Activated T-helper 1 cell treated with anti-CD3 and anti-CD28 coated beads, Interleukin-12 subunit alpha, Interleukin-12 subunit beta, Interleukin-2, Interleukin-4 antibody, amounts not matched to agents 30 ng/mL and 10 ng/mL and 1 ng/mL, durations not matched to agents 14 hours and 24 hours and 36 hours (primary cell): ENCODE measurements at regions not wholly inside any gene's neighbourhood (a gene's known extent, or its start where the extent isn't known, plus 50 kb on each side); places are given as distances from the start of the nearest gene placed in this dataset.

Experiments used
- DNase-seq: peaks from one replicate; pipeline ENCODE4 v3.0.0; 2021; ENCODE audit warnings: low spot score
- H3K27ac Mint-ChIP-seq: one replicate; pipeline ENCODE4 v1.8.0; 2021; ENCODE audit warnings: mild to moderate bottlenecking, mixed read lengths
- H3K27me3 Mint-ChIP-seq: one replicate; pipeline ENCODE4 v1.8.0; 2022; ENCODE audit warnings: mild to moderate bottlenecking, moderate library complexity, mixed read lengths; ENCODE audit not compliant: insufficient read depth
- H3K36me3 Mint-ChIP-seq: one replicate; pipeline ENCODE4 v1.8.0; 2021; ENCODE audit warnings: low read depth, mixed read lengths
- H3K4me1 Mint-ChIP-seq: one replicate; pipeline ENCODE4 v1.8.0; 2021; ENCODE audit warnings: low read depth, mixed read lengths
- H3K4me3 Mint-ChIP-seq: one replicate; pipeline ENCODE4 v1.8.0; 2021; ENCODE audit warnings: mild to moderate bottlenecking, moderate library complexity, mixed read lengths
- H3K9me3 Mint-ChIP-seq: one replicate; pipeline ENCODE4 v1.8.0; 2021; ENCODE audit warnings: mixed read lengths
- intact Hi-C: fragments of 100-400 bp; cut with micrococcal nuclease; formaldehyde crosslinking; loops from one replicate; pipeline ENCODE4 v1.15.1; 2024

DNA sequence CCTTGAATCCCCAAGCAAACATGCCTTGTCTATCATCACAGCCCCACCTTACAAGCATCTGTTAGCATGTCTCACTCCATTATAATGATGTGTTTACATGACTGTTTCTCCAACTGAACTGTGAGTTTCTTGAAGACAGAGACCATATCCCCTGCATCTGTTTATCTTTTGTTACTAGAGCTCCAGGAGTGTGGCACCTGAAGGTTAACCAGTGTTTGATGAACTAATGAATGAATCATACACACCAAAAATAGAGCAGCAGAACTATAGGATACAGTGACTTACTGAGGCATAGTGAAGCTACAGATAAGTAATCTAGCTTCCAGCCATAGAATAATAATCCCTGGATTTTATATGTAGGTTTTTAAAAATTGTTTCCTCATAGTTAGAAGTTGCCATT is 331.0 kb downstream of the PCDH7 start:
- Mint-ChIP-seq H3K27me3 (no peaks in the 10 kb centered on the region), H3K4me1 (no peaks in the 10 kb centered on the region), H3K27ac (no peak overlapping the region), H3K4me3 (no peak overlapping the region), H3K36me3 (no peaks in the 10 kb centered on the region), H3K9me3 (no peaks in the 10 kb centered on the region)
- intact Hi-C loops, result no loop called here
- DNase-seq, result no peak

DNA sequence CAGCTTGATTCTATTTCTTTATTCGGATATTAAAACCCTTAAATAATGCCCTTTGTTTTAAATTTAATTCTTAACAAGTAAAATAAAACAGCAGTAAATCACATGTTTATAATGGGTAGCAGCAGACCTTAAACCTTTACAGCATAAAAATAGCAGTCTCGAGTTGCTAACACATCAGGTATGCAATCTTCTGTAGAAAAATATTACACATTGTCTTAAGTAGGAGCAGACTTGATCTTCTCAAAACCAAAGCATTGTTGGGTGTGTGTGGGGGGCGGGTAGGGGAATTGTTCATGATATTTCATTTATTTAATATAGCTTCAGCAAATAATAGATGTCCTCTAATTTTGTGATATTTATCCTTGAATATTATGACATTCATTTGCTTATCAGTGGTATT is 331.4 kb downstream of the PCDH7 start:
- Mint-ChIP-seq H3K4me1 (no peaks in the 10 kb centered on the region), H3K27ac (no peak overlapping the region), H3K36me3 (no peaks in the 10 kb centered on the region), H3K27me3 (no peaks in the 10 kb centered on the region), H3K4me3 (no peak overlapping the region), H3K9me3 (no peaks in the 10 kb centered on the region)
- intact Hi-C loops, result no loop called here
- no peak for DNase-seq

DNA sequence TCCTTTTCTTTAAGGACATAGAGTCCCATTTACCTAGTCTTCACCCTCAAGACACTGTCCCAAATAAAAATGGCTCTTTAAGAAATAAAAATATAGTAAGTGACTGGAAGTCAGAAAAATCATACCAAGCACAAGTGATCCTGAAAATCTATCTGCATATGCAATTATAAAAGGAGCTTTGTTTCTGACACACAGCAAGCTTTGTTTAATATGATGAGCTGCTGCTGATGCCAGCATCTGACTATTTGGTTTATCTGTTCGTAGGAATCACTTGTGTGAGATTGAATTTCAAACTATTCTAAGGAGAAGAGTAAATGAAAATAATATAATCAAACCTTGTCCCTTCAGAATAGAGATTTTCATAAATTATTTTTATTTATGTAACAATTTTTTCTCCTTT is 332.4 kb downstream of the PCDH7 start:
- Mint-ChIP-seq H3K36me3 (no peaks in the 10 kb centered on the region), H3K4me1 (no peaks in the 10 kb centered on the region), H3K27me3 (no peaks in the 10 kb centered on the region), H3K4me3 (no peak overlapping the region), H3K27ac (no peak overlapping the region), H3K9me3 (no peaks in the 10 kb centered on the region)
- no peak for DNase-seq
- intact Hi-C loops, result no loop called here

DNA sequence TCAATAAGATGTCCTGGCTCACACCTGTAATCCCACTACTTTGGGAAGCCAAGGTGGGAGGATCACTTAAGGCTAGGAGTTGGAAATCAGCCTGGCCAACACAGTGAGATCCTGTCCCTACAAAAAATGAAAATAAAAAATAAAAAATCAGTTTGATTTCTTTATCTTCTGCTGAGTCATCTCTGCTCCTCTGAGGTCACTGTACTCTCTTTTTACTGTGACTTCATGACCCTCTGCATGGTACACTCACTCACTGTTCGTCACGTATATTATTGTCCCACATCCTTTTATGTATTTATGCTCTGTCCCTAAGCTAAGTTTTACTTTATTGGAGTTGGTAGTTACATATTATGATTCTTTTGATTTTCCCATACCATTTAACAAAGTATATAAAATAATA is 333.3 kb downstream of the PCDH7 start:
- Mint-ChIP-seq H3K9me3 (no peaks in the 10 kb centered on the region), H3K4me1 (no peaks in the 10 kb centered on the region), H3K27ac (no peak overlapping the region), H3K27me3 (no peaks in the 10 kb centered on the region), H3K36me3 (no peaks in the 10 kb centered on the region), H3K4me3 (no peak overlapping the region)
- DNase-seq, result no peak
- intact Hi-C loops, result no loop called here

DNA sequence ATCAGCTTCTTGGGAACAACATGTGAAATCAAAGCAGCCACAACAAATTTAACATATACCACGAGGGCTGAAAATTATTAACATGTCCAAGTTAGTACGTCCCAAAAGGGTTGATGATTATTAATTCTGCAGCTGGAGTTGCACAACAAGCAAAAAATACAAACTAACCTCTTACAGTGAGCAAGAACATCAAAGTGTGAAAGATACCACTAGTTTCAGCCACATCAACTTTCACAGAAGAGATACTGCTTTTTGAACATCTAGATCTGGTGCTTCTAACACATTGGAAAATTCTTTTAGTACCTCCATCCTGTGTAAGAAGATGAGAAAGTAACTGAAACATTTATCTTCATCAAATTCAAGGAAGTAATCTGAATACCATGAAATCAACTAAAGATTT is 334.1 kb downstream of the PCDH7 start:
- Mint-ChIP-seq H3K27me3 (no peaks in the 10 kb centered on the region), H3K36me3 (no peaks in the 10 kb centered on the region), H3K4me1 (no peaks in the 10 kb centered on the region), H3K27ac (no peak overlapping the region), H3K9me3 (no peaks in the 10 kb centered on the region), H3K4me3 (no peak overlapping the region)
- DNase-seq, result no peak
- intact Hi-C loops, result no loop called here

DNA sequence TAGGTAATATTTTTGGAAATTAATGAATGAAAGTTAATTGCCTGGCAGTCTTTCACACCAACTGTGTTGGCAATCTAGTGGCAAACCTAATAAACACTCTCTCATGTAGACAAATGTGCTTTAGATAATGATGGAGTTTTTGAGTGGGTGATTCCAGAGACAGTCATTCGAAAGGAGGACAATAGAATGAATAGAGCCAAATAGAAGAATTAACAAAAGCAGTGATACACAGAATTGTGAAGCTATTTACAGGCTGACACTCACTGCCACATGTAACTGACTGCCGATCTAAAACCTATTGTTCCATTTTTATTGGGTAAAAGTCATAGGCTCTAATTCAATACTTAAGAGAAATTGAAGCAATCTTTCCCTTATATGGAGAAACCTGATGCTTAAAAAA is 338.5 kb downstream of the PCDH7 start:
- Mint-ChIP-seq H3K27me3 (no peaks in the 10 kb centered on the region), H3K27ac (no peak overlapping the region), H3K4me1 (no peaks in the 10 kb centered on the region), H3K36me3 (no peaks in the 10 kb centered on the region), H3K4me3 (no peak overlapping the region), H3K9me3 (no peaks in the 10 kb centered on the region)
- no peak for DNase-seq
- intact Hi-C loops, result no loop called here

DNA sequence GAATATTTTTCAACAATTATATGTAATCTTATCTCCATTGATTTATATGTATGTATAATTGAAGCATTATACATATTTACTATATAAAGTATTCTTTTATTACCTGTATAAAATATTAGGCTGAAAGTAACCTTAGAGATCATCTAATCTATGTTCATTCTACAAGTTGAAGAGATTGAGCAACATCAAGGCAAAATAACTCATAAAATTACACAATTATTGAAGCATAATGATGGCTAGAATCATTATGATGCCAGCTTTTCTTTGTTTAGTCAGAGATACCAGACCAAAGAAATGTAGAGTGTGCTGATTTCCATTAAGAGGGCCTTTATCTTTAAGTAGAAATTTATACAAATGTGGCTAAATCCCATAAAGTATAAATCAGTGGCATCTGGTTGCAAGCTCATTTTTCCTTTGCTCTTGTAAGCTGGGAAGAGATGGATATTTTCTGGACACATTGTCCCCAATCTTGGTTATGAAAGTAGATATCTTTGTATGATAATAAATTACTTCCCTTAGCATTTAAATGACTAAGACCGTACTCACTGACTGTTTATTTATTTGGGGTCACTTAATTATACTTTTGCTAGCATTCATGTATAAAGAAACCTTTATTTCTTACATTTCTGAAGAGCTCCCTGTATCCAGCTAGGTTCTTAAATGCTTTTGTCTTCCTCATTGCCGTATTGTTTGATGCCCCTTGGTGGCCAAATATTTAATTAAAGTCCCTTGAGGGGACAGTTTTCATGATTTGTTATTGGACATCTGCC is 339.8 kb downstream of the PCDH7 start:
- Mint-ChIP-seq H3K9me3 (no peaks in the 10 kb centered on the region), H3K27ac (no peak overlapping the region), H3K36me3 (no peaks in the 10 kb centered on the region), H3K4me1 (no peaks in the 10 kb centered on the region), H3K27me3 (no peaks in the 10 kb centered on the region), H3K4me3 (no peak overlapping the region)
- intact Hi-C loops, result no loop called here
- no peak for DNase-seq

DNA sequence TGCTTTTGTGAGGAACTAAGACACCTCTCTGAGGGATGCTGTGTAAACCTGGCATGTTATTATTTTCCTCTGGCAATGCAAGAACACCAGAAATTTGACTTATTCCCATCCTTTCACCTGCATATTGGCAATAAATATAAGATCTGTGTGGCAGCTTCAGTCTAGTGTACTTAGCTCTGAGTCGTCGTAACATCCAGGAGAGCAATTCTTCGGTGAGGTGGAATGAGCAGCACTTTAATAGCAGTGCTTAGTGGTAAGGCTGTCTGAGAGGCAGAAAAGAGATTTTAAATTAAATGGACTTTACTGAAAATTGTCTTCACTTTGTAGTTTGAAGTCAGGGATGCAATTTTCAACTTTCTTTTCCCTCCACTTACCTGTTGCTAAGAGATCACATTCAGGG is 344.9 kb downstream of the PCDH7 start:
- Mint-ChIP-seq H3K27me3 (no peaks in the 10 kb centered on the region), H3K36me3 (no peaks in the 10 kb centered on the region), H3K9me3 (peaks cover 6% of the 10 kb centered on the region), H3K4me1 (no peaks in the 10 kb centered on the region), H3K4me3 (no peak overlapping the region), H3K27ac (no peak overlapping the region)
- intact Hi-C loops, result no loop called here
- DNase-seq, result no peak

DNA sequence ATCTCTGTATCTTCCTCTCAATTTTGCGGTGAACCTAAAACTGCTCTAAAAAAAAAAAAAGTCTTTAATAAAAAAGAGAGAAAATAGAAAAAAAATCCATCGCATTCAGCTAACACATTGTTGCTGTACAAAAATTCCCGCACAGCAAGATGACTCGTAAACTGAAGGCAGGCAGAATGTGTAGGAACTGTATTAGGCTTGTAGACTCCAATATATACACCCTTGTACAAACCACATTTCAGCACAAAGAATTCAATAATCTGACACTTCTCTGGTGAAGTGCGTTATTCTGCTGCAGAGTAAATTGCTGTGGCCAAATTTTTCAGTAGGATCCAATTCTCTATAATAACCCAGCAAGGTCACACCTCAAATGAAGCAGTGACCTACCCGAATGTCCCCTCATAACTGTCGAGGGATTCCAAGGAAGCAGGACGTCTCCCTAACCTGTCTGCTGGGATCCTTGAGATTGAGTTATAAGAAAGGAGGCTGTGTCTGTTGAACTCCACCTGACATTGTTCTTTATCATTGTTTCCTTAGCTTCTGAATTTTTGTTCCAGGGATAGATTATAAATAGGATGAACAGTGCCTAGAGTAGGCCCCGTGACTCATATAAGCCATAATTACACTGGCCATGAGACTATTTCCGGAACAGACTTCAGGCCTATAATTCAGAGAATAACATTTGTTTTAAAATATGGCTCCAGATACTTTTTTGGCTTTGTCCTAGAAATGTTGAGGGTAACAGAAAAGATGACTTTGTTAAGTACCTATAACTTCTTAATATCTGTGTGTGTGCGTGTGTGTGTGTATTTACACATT is 348.3 kb downstream of the PCDH7 start:
- Mint-ChIP-seq H3K27me3 (no peaks in the 10 kb centered on the region), H3K4me3 (no peak overlapping the region), H3K27ac (no peak overlapping the region)

DNA sequence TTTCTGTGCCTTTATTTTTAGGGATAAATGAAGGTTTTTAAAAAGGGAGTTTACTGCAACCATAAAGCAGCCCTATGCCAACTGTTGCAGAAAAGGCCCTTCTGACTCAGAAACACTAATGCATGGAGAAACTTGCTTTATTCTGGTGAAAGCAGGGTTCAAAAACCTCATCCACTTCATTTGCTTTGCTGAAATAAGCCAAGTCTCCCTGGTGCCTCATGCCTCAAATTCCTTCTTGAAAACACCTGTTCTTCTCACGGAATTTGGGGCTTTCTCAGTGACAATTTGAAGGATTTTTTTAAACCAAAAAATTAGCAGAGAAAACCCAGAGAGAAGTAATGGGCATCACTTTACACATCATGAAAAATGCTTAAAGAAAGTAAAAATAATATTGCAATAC is 349.0 kb downstream of the PCDH7 start:
- H3K27me3 Mint-ChIP-seq, result no peaks in the 10 kb centered on the region
- peaks cover 6% of the 10 kb centered on the region for H3K9me3 Mint-ChIP-seq
- intact Hi-C loops, result no loop called here
- no peak overlapping the region for H3K4me3 Mint-ChIP-seq
- no peak overlapping the region for H3K27ac Mint-ChIP-seq
- H3K4me1 Mint-ChIP-seq, result no peaks in the 10 kb centered on the region
- no peak for DNase-seq
- no peaks in the 10 kb centered on the region for H3K36me3 Mint-ChIP-seq

More for the DNA sequence above, 348.3 kb downstream of the PCDH7 start:
- Mint-ChIP-seq H3K36me3 (no peaks in the 10 kb centered on the region), H3K9me3 (peaks cover 6% of the 10 kb centered on the region), H3K4me1 (no peaks in the 10 kb centered on the region)
- intact Hi-C loops, result no loop called here
- DNase-seq, result no peak

DNA sequence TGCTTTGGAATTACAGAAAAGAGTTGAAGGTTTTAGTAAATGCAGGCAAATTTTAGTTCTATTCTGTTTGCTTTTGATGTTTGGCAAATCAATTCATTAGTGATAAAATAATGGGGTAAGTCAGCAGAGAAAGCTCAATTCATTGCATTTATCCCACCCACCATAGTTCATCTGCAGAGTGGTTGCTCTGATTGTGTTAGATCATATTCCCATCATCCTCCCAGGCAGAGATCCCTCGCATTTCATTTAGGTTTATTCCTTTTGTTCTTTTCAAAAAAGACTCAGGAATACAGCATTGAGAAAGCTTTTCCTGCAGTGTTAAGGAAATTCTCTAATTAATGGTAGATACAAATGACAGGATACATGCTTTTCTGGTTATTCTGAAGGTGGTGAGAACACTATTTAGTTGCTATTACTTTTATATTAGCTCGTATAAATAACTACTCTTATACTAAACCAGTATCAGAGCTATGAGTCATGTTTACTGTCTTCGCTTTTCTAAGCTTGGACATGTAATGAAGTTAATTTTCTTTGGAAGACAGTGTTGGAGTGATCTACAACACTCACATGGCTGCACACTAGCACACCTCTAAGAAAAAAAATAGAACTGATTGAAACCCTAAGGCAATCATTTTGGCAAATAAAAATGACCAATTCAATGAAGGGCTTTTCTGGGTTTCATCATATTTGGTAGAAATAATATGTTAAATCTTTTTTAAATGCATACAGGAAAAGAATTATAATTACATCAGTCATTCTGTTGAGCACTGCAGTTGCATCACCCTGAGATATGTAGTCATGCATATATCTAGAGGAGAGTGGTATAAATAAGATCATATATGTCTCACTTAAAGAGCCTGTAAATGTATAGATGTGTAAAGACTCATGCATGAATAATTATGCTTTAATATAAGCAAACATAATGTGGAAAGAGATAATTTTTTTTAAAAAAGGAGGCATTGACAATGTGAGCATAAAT is 351.6 kb downstream of the PCDH7 start:
- peaks cover 6% of the 10 kb centered on the region for H3K9me3 Mint-ChIP-seq
- intact Hi-C loops, result no loop called here
- DNase-seq, result no peak
- no peak overlapping the region for H3K27ac Mint-ChIP-seq
- H3K4me1 Mint-ChIP-seq, result no peaks in the 10 kb centered on the region
- H3K36me3 Mint-ChIP-seq, result no peaks in the 10 kb centered on the region
- H3K4me3 Mint-ChIP-seq, result no peak overlapping the region
- no peaks in the 10 kb centered on the region for H3K27me3 Mint-ChIP-seq

DNA sequence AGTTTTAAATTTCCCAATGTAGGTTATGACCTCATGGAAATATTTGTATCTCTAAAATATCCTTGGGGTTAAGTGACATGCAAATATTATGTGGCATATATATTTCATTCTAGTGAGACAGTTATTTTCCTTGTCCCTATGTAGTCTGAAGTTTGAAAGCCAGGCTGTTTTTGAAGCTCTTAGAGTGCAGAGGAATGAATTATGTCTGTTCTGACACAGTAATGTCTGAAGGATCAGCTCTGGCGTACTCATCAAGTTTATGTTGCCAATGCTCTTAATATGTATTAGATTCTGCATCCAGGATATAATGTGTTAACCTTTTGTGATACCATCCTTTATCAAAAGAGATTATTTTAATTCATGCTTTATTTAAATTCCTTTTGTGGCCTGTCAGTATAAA is 355.8 kb downstream of the PCDH7 start:
- no peak overlapping the region for H3K4me3 Mint-ChIP-seq
- no peak overlapping the region for H3K27ac Mint-ChIP-seq
- peaks cover 8% of the 10 kb centered on the region for H3K9me3 Mint-ChIP-seq
- no peak for DNase-seq
- intact Hi-C loops, result no loop called here
- H3K4me1 Mint-ChIP-seq, result no peaks in the 10 kb centered on the region
- H3K27me3 Mint-ChIP-seq, result no peaks in the 10 kb centered on the region
- H3K36me3 Mint-ChIP-seq, result no peaks in the 10 kb centered on the region

DNA sequence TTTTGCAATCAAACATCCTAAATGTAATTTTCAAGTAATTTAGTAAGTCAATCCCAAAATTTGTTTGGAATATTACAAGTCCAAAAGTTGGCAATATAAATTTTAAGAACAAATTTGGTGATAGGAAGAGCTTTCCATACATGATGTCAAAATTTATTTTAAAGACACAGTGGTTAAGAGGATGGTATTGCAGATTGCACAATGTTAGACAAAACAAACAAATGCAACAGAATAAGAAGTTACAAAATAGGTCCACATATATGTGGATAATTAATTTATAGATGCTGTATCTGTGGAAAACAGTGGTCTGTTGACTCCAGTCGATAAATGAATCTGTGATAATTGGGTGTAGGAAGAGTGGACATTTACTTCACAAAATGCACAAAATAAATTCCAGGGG is 358.5 kb downstream of the PCDH7 start:
- Mint-ChIP-seq H3K4me1 (no peaks in the 10 kb centered on the region), H3K27me3 (no peaks in the 10 kb centered on the region), H3K4me3 (no peak overlapping the region), H3K27ac (no peak overlapping the region), H3K36me3 (no peaks in the 10 kb centered on the region), H3K9me3 (peaks cover 8% of the 10 kb centered on the region)
- no peak for DNase-seq
- intact Hi-C loops, result no loop called here
